ENCODE measurements at regions not wholly inside any gene's neighbourhood (a gene's known extent, or its start where the extent isn't known, plus 50 kb on each side); places are given as distances from the start of the nearest gene placed in this dataset.

DNA sequence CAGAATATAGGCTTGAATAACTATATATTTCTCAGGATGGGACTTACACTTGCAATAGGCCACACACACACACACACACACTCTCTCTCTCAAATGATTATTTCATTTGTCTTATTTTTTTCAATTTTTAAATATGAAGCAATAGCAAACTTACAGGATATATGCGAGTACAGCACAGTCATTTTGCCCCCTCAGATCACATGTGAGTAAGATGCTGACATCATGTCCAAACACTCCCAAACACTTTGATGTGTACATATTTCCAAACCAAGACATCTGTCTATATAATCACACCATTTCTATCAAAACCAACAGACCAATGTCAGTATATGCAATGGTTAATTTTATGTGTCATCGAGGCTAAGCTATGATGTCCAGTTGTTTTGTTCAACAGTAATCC is 1535.9 kb upstream of the FLRT2 start:
- Mint-ChIP-seq H3K36me3 (ENCODE audit: low read depth) (no peaks in the 10 kb centered on the region), H3K4me1 (no peaks in the 10 kb centered on the region), H3K9me3 (no peaks in the 10 kb centered on the region), H3K27ac (ENCODE audit: unreplicated experiment) (no peak overlapping the region), H3K4me3 (no peak overlapping the region), H3K27me3 (ENCODE audit: low read depth) (no peaks in the 10 kb centered on the region)
- DNase-seq (ENCODE audit: low read depth, low spot score), result no peak
- TF ChIP-seq, protein P1, sequence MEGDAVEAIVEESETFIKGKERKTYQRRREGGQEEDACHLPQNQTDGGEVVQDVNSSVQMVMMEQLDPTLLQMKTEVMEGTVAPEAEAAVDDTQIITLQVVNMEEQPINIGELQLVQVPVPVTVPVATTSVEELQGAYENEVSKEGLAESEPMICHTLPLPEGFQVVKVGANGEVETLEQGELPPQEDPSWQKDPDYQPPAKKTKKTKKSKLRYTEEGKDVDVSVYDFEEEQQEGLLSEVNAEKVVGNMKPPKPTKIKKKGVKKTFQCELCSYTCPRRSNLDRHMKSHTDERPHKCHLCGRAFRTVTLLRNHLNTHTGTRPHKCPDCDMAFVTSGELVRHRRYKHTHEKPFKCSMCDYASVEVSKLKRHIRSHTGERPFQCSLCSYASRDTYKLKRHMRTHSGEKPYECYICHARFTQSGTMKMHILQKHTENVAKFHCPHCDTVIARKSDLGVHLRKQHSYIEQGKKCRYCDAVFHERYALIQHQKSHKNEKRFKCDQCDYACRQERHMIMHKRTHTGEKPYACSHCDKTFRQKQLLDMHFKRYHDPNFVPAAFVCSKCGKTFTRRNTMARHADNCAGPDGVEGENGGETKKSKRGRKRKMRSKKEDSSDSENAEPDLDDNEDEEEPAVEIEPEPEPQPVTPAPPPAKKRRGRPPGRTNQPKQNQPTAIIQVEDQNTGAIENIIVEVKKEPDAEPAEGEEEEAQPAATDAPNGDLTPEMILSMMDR (conservative IDR thresholded peaks at IDR 0.05), result no peak

DNA sequence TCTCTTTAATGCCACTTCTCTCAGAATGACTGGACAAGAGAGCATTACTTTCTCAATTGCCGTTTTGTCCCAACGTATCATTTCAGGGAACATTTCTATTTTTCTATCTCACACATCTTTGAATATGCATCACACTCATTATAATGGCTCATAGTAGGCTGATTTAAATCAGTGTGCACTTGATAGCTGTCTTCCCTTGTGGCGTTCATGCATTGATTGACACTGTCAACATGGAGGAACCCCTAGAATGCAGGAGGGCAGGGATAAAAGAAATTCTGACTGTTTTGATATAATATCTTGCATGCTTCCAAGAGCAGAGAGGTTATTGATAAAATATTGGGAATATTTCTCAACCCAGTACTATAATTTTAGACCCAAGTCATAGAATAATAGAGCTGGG is 1528.9 kb upstream of the FLRT2 start:
- Mint-ChIP-seq H3K9me3 (peaks cover 2% of the 10 kb centered on the region), H3K4me1 (peaks cover 5% of the 10 kb centered on the region), H3K27ac (ENCODE audit: unreplicated experiment) (no peak overlapping the region), H3K27me3 (ENCODE audit: low read depth) (no peaks in the 10 kb centered on the region), H3K36me3 (ENCODE audit: low read depth) (peaks cover 2% of the 10 kb centered on the region), H3K4me3 (no peak overlapping the region)
- TF ChIP-seq, protein P1 (conservative IDR thresholded peaks at IDR 0.05), result no peak
- no peak for DNase-seq (ENCODE audit: low read depth, low spot score)

DNA sequence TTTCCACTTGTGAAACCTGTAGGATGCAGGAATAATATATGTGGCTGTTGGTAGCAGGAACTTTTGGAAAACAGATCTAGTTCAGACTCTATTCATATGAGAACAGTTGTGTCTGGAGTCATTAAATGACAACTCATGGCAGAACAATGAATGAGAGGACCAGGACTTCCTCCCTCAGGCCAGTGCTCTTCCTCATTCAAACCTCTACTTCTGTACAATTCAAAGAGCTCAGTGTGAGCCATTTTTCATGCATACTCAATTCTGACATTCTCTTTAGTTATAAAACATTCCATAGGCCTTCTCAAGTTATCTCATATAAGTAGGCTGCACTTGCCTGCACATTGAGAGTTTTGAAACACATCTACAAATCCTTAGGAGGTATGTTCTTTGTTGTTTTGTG is 1526.6 kb upstream of the FLRT2 start:
- H3K36me3 Mint-ChIP-seq (ENCODE audit: low read depth), result peaks cover 2% of the 10 kb centered on the region
- TF ChIP-seq, protein P1 (conservative IDR thresholded peaks at IDR 0.05), result no peak
- H3K9me3 Mint-ChIP-seq, result peaks cover 2% of the 10 kb centered on the region
- H3K4me3 Mint-ChIP-seq, result no peak overlapping the region
- H3K4me1 Mint-ChIP-seq, result peaks cover 5% of the 10 kb centered on the region
- no peak for DNase-seq (ENCODE audit: low read depth, low spot score)
- no peak overlapping the region for H3K27ac Mint-ChIP-seq (ENCODE audit: unreplicated experiment)
- H3K27me3 Mint-ChIP-seq (ENCODE audit: low read depth), result no peaks in the 10 kb centered on the region

DNA sequence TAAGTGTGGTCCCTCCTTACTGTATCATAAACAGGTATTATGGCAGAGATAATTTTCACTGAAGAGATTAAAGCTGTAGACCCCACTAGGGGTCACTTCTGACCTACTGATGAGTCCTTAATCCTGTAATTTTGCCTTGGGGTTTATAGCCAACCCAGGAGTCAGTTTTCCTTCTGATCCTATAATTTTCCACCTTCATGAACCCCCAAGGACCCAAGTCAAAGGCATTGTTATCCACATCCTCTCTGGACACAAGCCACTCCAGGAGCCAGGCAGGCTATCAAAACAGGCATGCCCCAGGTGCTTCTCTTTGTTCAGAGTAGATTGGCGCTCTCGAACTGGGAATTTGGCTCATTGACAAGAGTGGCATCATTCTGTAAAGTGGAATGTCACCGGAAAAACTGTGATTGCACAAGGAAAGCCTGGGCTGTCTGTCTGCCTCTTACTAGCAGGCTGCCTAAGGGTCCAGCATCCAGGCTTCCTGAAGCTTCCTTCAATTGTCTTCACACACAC is 1523.2 kb upstream of the FLRT2 start:
- Mint-ChIP-seq H3K36me3 (ENCODE audit: low read depth) (no peaks in the 10 kb centered on the region), H3K27ac (ENCODE audit: unreplicated experiment) (no peak overlapping the region), H3K4me3 (no peak overlapping the region), H3K9me3 (peaks cover under 1% of the 10 kb centered on the region), H3K27me3 (ENCODE audit: low read depth) (no peaks in the 10 kb centered on the region), H3K4me1 (peaks cover 5% of the 10 kb centered on the region)
- TF ChIP-seq, protein P1 (conservative IDR thresholded peaks at IDR 0.05), result no peak
- no peak for DNase-seq (ENCODE audit: low read depth, low spot score)

DNA sequence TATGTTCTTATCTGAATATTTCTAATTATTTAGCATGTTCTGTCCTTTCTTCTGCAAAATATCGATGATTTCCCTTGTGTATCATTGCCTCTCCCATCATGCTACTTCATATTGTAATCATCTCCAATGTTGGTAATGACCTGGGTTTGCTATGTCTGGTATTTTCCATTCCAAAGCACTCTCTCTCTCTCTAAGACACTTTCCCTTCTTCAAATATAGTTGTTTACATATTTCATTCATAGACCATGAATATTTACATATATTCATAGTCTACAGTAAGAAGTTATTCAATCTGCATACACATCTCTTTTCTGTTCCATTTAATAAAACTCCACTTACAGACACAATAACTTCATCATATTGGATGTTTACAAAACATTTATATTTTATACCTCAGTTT is 1516.5 kb upstream of the FLRT2 start:
- no peaks in the 10 kb centered on the region for H3K36me3 Mint-ChIP-seq (ENCODE audit: low read depth)
- no peaks in the 10 kb centered on the region for H3K27me3 Mint-ChIP-seq (ENCODE audit: low read depth)
- H3K4me3 Mint-ChIP-seq, result no peak overlapping the region
- H3K4me1 Mint-ChIP-seq, result no peaks in the 10 kb centered on the region
- H3K27ac Mint-ChIP-seq (ENCODE audit: unreplicated experiment), result no peak overlapping the region
- no peak for DNase-seq (ENCODE audit: low read depth, low spot score)
- TF ChIP-seq, protein P1 (conservative IDR thresholded peaks at IDR 0.05), result no peak
- no peaks in the 10 kb centered on the region for H3K9me3 Mint-ChIP-seq

DNA sequence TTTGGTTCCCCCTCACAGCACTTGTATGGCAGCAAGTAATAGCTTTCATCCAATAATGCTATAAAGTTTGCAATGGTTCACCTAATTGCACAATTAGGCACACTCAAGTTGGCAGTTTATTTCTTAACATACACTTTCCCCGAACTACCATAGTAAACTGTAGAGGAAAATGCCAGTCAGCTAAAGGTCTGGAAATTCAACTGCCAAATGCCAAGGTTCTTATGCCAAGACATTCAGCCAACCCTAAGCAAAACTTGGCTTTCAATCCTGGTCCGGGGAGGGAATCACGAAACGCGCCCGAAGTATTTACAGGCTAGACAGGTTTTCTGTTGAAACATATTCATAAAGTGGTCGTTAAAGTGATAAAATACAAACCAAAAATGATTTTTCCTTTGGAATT is 1512.4 kb upstream of the FLRT2 start:
- H3K9me3 Mint-ChIP-seq, result peaks cover 14% of the 10 kb centered on the region
- no peak overlapping the region for H3K27ac Mint-ChIP-seq (ENCODE audit: unreplicated experiment)
- peaks cover 4% of the 10 kb centered on the region for H3K36me3 Mint-ChIP-seq (ENCODE audit: low read depth)
- TF ChIP-seq, protein P1 (conservative IDR thresholded peaks at IDR 0.05), result no peak
- no peak for DNase-seq (ENCODE audit: low read depth, low spot score)
- H3K27me3 Mint-ChIP-seq (ENCODE audit: low read depth), result no peaks in the 10 kb centered on the region
- H3K4me1 Mint-ChIP-seq, result no peaks in the 10 kb centered on the region
- no peak overlapping the region for H3K4me3 Mint-ChIP-seq
